SK-N-SH treated with all-trans-retinoic acid at 6 μM for 48 hours (cell line): ENCODE measurements at regions not wholly inside any gene's neighbourhood (a gene's known extent, or its start where the extent isn't known, plus 50 kb on each side); places are given as distances from the start of the nearest gene placed in this dataset.

Source experiments
- ESRRG ChIP-seq: fragments of 250-450 bp; sonication (Bioruptor Pico); IDR thresholded peaks from 2 replicates; pipeline ENCODE4 v1.6.1; 2021; ENCODE audit warnings: mild to moderate bottlenecking
- GLIS3 ChIP-seq: fragments of 250-450 bp; sonication (Bioruptor Pico); IDR thresholded peaks from 2 replicates; pipeline ENCODE4 v1.5.0; 2020; ENCODE audit warnings: mild to moderate bottlenecking, moderate library complexity
- PATZ1 ChIP-seq: fragments of 250-450 bp; sonication (Bioruptor Pico); IDR thresholded peaks from 2 replicates; pipeline ENCODE4 v1.8.0; 2020; ENCODE audit warnings: mild to moderate bottlenecking, moderate library complexity, borderline replicate concordance
- TSHZ2 ChIP-seq: fragments of 250-450 bp; sonication (Bioruptor Pico); IDR thresholded peaks from 2 replicates; pipeline ENCODE4 v1.5.0; 2020; ENCODE audit warnings: mild to moderate bottlenecking, moderate library complexity

DNA sequence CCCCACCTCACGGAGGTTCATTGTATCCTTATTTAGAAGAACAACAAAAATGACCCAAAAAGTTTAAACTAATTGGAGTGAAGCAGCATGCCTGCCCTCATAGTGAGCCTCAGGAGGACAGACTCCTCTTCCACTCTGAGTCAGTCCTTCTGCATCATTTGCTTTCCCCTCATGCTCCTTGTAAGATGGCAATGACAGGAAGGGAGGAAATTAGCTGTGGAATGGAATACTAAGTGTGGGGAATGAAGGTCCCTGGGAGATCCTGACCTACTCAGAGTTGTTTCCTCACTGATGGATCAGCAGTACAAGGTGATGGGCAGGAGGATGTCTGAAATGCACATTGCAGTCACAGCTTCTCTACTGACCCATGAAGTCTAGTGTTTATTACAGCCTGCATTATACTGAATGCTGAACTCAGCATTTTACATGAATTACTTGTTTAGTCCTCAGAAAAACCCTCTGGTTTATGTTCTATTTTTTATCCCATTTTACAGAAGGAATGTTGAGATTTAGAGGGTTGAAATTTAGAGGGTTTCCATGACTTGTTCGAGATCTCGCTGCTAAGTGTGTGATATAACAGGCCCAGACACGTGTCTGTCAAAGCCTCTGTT lies 212.0 kb upstream of the PCSK2 start:
- TF ChIP-seq TSHZ2 = no peak
- TF ChIP-seq ESRRG (CRISPR knock-in tag) = no peak
- TF ChIP-seq GLIS3 (CRISPR knock-in tag) = no peak
- no peak for TF ChIP-seq PATZ1 (CRISPR knock-in tag)
